Tibial artery (tissue), 4 donors: ENCODE measurements at regions not wholly inside any gene's neighbourhood (a gene's known extent, or its start where the extent isn't known, plus 50 kb on each side); places are given as distances from the start of the nearest gene placed in this dataset.
"Not testable (repeated sequence)": the region's sequence is repeated elsewhere in the genome, so short reads cannot be mapped to it uniquely, and the experiment has no call there.

ENCODE experiments used
- DNase-seq, 2 donors: peaks; one replicate each; pipeline ENCODE4 v3.0.0-alpha.2; 2019
- H3K27ac ChIP-seq, 2 donors: fragments of 200-600 bp; sonication (generic) in 1 of 2; 1 replicate in 1 of 2; 2 replicates in 1 of 2; pipeline ENCODE4 v1.5.1; 2018 to 2019; ENCODE audit warnings: mild to moderate bottlenecking in 1 of 2
- H3K27me3 ChIP-seq, 2 donors: fragments of 200-600 bp; sonication (generic) in 1 of 2; one replicate each; pipeline versions ENCODE4 v1.5.1 to v1.6.0; 2016 to 2019
- H3K36me3 ChIP-seq, 3 donors: fragments of 200-600 bp; sonication (generic) in 2 of 3; one replicate each; pipeline ENCODE4 v1.5.1; 2016 to 2019; ENCODE audit warnings: mild to moderate bottlenecking in 2 of 3
- H3K4me1 ChIP-seq, 4 donors: fragments of 200-600 bp; sonication (generic) in 2 of 4; 1 replicate in 3 of 4; 2 replicates in 1 of 4; pipeline ENCODE4 v1.5.1; 2016 to 2019
- H3K4me3 ChIP-seq, 2 donors: fragments of 200-600 bp; sonication (generic) in 1 of 2; 1 replicate in 1 of 2; 2 replicates in 1 of 2; pipeline ENCODE4 v1.5.1; 2018 to 2019; ENCODE audit warnings: mild to moderate bottlenecking in 2 of 2
- H3K9me3 ChIP-seq, 3 donors: fragments of 200-600 bp; sonication (generic) in 1 of 3; one replicate each; pipeline ENCODE4 v1.5.1; 2016 to 2019
- CTCF ChIP-seq, 2 experiments: fragments of 200-600 bp in 1 of 2; fragments of 450-650 bp in 1 of 2; IDR thresholded peaks; one replicate each; pipeline ENCODE4 v1.5.1; 2017 to 2019; ENCODE audit warnings: antibody characterized with exemption in 2 of 2, mild to moderate bottlenecking in 1 of 2, moderate library complexity in 1 of 2
- intact Hi-C: fragments of 100-400 bp; cut with DNase I; formaldehyde crosslinking; loops from one replicate; pipeline ENCODE4 v1.15.0; 2023; ENCODE audit warnings: low total_unique reads

GRCh38 chr2:190584980-190585661 lies 50.6 kb upstream of the NEMP2 start:
- intact Hi-C loops = loop anchor here (5.0 kb wide), 1 partner anchor 43 kb away; no protein-coding TSS in a partner anchor
- Histone ChIP-seq H3K4me1 (peaks cover 0 to 19% (median 0%) of the 10 kb centered on the region in 4 donors), H3K4me3 (no peak overlapping the region), H3K27ac (no peak overlapping the region), H3K27me3 (no peaks in the 10 kb centered on the region), H3K9me3 (no peaks in the 10 kb centered on the region), H3K36me3 (no peaks in the 10 kb centered on the region)
- no peak for TF ChIP-seq CTCF (IDR thresholded peaks at IDR 0.05)
- no peak for DNase-seq

DNA sequence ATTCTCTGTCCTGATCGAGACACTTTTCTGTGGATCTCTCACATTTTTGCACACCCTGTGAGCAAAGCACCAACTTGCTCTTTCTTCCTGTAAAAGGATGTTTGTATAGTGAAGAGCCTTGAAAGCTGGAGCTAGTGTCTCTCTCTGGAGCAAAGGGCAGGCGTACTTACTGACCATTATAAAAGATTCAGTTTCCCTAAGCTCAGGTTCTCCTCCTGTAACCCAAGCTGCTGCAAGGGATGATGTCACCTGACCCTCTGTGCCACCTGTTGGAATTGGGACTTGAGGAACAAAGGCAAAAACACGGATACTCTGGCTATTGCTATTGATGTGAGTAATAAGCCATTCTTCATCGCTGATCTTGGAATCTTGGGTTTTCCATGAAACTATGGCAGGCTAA lies 52.6 kb upstream of the NEMP2 start:
- intact Hi-C loops = loop anchor here (5.0 kb wide), 1 partner anchor 45 kb away; no protein-coding TSS in a partner anchor
- H3K36me3 ChIP-seq = no peaks in the 10 kb centered on the region
- no peaks in the 10 kb centered on the region for H3K9me3 ChIP-seq
- H3K4me3 ChIP-seq = no peak overlapping the region
- TF ChIP-seq CTCF (IDR thresholded peaks at IDR 0.05) = no peak
- DNase-seq = no peak
- H3K27ac ChIP-seq = no peak overlapping the region
- H3K4me1 ChIP-seq = peaks cover 0 to 19% (median 0%) of the 10 kb centered on the region in 4 donors
- H3K27me3 ChIP-seq = no peaks in the 10 kb centered on the region

GRCh38 chr2:190589008-190589407 lies 54.5 kb upstream of the NEMP2 start:
- intact Hi-C loops = loop anchor here (5.0 kb wide), 1 partner anchor 47 kb away; no protein-coding TSS in a partner anchor
- no peak overlapping the region for H3K4me3 ChIP-seq
- peaks cover 0 to under 1% (median 0%) of the 10 kb centered on the region in 4 donors for H3K4me1 ChIP-seq
- no peak for DNase-seq
- H3K27me3 ChIP-seq = no peaks in the 10 kb centered on the region
- H3K9me3 ChIP-seq = no peaks in the 10 kb centered on the region
- TF ChIP-seq CTCF (IDR thresholded peaks at IDR 0.05) = no peak
- no peak overlapping the region for H3K27ac ChIP-seq
- H3K36me3 ChIP-seq = no peaks in the 10 kb centered on the region

DNA sequence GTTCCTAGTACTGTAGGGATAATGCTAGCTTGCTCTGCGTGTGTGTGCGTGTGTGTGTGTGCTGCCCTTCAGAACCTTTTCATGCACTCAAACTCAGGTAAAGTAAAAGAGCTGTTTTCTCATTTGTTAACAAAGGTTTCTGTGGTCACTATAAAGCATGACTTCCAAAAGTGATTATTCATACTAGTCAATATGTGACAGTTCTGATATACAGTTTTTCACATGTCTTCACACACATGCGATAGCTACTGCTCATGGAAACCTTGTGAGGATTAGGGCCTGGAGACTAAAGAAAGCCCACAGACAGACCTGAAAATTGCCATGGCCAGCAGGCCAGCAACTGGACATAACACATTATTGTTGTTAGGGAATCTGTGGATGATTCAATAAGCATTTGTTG lies 56.9 kb upstream of the NEMP2 start:
- H3K27me3 ChIP-seq = no peaks in the 10 kb centered on the region
- TF ChIP-seq CTCF (IDR thresholded peaks at IDR 0.05) = no peak
- H3K36me3 ChIP-seq = no peaks in the 10 kb centered on the region
- intact Hi-C loops = no loop called here
- no peak for DNase-seq
- no peaks in the 10 kb centered on the region for H3K4me1 ChIP-seq
- no peak overlapping the region for H3K4me3 ChIP-seq
- H3K27ac ChIP-seq = no peak overlapping the region
- no peaks in the 10 kb centered on the region for H3K9me3 ChIP-seq

DNA sequence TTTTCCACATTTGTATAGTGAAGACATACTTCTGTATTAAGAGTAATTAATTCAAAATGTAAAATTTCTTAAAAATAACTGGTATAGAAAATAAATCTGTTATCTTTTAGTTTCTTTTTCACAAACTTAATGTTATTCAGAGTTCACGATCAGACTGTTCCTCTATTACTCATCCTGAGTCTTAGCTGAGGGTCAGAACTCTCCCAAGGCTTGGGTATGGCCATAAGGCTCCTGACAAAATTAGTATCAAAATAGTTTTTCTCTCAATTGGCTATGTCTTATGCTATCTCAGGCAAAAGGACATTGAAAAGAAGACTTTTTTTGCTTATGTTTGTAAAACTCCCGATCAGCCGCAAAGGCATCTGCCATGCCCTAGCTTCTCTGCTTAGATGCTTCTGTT lies 56.1 kb upstream of the NAB1 start:
- no peak for TF ChIP-seq CTCF (IDR thresholded peaks at IDR 0.05)
- intact Hi-C loops = no loop called here
- H3K36me3 ChIP-seq = no peaks in the 10 kb centered on the region
- H3K9me3 ChIP-seq = no peaks in the 10 kb centered on the region
- H3K27ac ChIP-seq = no peak overlapping the region
- peaks cover 0 to 12% (median 2%) of the 10 kb centered on the region in 4 donors for H3K4me1 ChIP-seq
- H3K27me3 ChIP-seq = no peaks in the 10 kb centered on the region
- DNase-seq = no peak
- H3K4me3 ChIP-seq = no peak overlapping the region

DNA sequence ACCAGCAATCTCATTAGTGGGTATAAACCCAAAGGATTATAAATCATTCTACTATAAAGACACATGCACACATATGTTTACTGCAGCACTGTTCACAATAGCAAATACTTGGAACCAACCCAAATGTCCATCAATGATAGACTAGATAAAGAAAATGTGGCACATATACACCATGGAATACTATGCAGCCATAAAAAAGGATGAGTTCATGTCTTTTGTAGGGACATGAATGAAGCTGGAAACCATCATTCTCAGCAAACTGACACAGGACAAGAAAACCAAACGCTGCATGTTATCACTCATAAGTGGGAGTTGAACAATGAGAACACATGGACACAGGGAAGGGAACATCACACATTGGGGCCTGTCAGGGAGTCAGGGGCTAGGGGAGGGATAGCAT lies 53.0 kb upstream of the NAB1 start:
- H3K36me3 ChIP-seq, H3K27me3 ChIP-seq, intact Hi-C loops, DNase-seq, H3K27ac ChIP-seq, H3K9me3 ChIP-seq, H3K4me3 ChIP-seq: not testable (repeated sequence)
- H3K4me1 ChIP-seq = peaks cover 0 to 27% (median 7%) of the 10 kb centered on the region in 4 donors
